ENCODE measurements at regions not wholly inside any gene's neighbourhood (a gene's known extent, or its start where the extent isn't known, plus 50 kb on each side); places are given as distances from the start of the nearest gene placed in this dataset.

DNA sequence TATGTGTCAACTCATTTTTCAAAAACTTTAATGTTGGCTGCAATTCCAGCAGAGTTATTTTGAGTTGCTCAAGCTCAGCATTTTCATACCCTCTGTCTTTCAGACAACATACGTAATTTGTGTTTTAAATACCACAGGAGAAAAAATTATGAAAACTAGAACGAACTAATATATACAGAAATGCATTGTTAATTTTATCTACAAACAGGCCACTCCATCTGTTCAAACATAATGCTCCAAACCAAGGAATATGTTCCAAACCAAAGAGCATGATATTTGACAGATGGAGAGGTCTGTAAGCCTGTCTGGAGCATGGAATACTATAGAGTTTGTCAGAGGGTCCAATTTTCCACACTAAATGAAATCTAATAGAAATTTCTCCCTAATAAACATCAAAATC, 536.2 kb upstream of the FSIP2 start:
- TF ChIP-seq, protein P1, sequence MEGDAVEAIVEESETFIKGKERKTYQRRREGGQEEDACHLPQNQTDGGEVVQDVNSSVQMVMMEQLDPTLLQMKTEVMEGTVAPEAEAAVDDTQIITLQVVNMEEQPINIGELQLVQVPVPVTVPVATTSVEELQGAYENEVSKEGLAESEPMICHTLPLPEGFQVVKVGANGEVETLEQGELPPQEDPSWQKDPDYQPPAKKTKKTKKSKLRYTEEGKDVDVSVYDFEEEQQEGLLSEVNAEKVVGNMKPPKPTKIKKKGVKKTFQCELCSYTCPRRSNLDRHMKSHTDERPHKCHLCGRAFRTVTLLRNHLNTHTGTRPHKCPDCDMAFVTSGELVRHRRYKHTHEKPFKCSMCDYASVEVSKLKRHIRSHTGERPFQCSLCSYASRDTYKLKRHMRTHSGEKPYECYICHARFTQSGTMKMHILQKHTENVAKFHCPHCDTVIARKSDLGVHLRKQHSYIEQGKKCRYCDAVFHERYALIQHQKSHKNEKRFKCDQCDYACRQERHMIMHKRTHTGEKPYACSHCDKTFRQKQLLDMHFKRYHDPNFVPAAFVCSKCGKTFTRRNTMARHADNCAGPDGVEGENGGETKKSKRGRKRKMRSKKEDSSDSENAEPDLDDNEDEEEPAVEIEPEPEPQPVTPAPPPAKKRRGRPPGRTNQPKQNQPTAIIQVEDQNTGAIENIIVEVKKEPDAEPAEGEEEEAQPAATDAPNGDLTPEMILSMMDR (IDR thresholded peaks at IDR 0.05 in 2 of 3, conservative IDR thresholded peaks at IDR 0.05 in 1 of 3; ENCODE audit: borderline replicate concordance in 1 of 3, insufficient read depth in 1 of 3, low read depth in 2 of 3, low read length in 2 of 3), result no peak
- TF ChIP-seq, protein P2, sequence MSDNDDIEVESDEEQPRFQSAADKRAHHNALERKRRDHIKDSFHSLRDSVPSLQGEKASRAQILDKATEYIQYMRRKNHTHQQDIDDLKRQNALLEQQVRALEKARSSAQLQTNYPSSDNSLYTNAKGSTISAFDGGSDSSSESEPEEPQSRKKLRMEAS (IDR thresholded peaks at IDR 0.05), result no peak
- TF ChIP-seq SIN3A (IDR thresholded peaks at IDR 0.05; ENCODE audit: low read depth), result no peak
- TF ChIP-seq POLR2A (IDR thresholded peaks at IDR 0.05; ENCODE audit: borderline replicate concordance, extremely low read depth, insufficient read depth, insufficient read length), result no peak
- TF ChIP-seq ZNF274 (IDR thresholded peaks at IDR 0.05; ENCODE audit: low read depth, low read length), result no peak
- TF ChIP-seq EZH2phosphoT487 (IDR thresholded peaks at IDR 0.05; ENCODE audit: borderline replicate concordance), result no peak
- TF ChIP-seq SP1 (IDR thresholded peaks at IDR 0.05; ENCODE audit: low read depth), result no peak
- TF ChIP-seq POLR2AphosphoS5 (IDR thresholded peaks at IDR 0.05; ENCODE audit: low read depth, low read length), result no peak
- TF ChIP-seq SRF (IDR thresholded peaks at IDR 0.05; ENCODE audit: low read depth), result no peak
- no peak for TF ChIP-seq REST (IDR thresholded peaks at IDR 0.05; ENCODE audit: low read depth)
- TF ChIP-seq EZH2 (IDR thresholded peaks at IDR 0.05), result no peak
- no peak for TF ChIP-seq JUND (IDR thresholded peaks at IDR 0.05)

Measured in HCT116 (cell line).